Caco-2 (cell line): ENCODE measurements at regions not wholly inside any gene's neighbourhood (a gene's known extent, or its start where the extent isn't known, plus 50 kb on each side); places are given as distances from the start of the nearest gene placed in this dataset.

ENCODE experiments used
- BruUV-seq: library from RNA; stranded (reverse); fragments of 400-500 nt; replicated peaks from 2 replicates; lab custom pipeline; 2021; lab: Mats Ljungman, UMichigan
- CTCF ChIA-PET: fragments of 300-600 bp; sonication (Branson Sonifier 250); formaldehyde crosslinking; loops from one replicate; lab custom pipeline; 2022; ENCODE audit warnings: antibody characterized with exemption; lab: Charles Lee
- POLR2A ChIA-PET: fragments of 300-600 bp; sonication (Branson Sonifier 250); formaldehyde crosslinking; loops from one replicate; lab custom pipeline; 2022; ENCODE audit warnings: antibody characterized with exemption; lab: Charles Lee
- DNase-seq, 2 experiments: peaks; one replicate each; pipeline versions ENCODE4 v3.0.0 to v3.0.0-alpha.2; 2020 to 2022
- H3K27me3 ChIP-seq: replicated peaks from 2 replicates; pipeline ENCODE4 v1.6.0; 2011; ENCODE audit warnings: low read length; ENCODE audit not compliant: control insufficient read depth, insufficient read depth
- H3K36me3 ChIP-seq: 2 replicates; pipeline ENCODE4 v1.5.1; 2011; ENCODE audit warnings: low read length; ENCODE audit not compliant: control insufficient read depth, insufficient read depth
- H3K4me1 ChIP-seq: fragments of 250-450 bp; sonication (Bioruptor Pico); 2 replicates; pipeline ENCODE4 v1.5.1; 2020; ENCODE audit warnings: mild to moderate bottlenecking
- H3K4me3 ChIP-seq: 2 replicates; pipeline ENCODE4 v1.5.1; 2011; ENCODE audit warnings: low read depth, mild to moderate bottlenecking, control low read depth, low read length
- H3K9me3 ChIP-seq: fragments of 250-450 bp; sonication (Bioruptor Pico); 2 replicates; pipeline ENCODE4 v1.5.1; 2020; ENCODE audit warnings: mild to moderate bottlenecking, moderate library complexity
- H3K27ac Mint-ChIP-seq: one replicate; pipeline ENCODE4 v1.8.0; 2022; ENCODE audit warnings: mixed read lengths; ENCODE audit not compliant: unreplicated experiment
- H3K27me3 Mint-ChIP-seq: one replicate; pipeline ENCODE4 v1.8.0; 2022; ENCODE audit warnings: mixed read lengths; ENCODE audit not compliant: insufficient read depth, unreplicated experiment
- H3K36me3 Mint-ChIP-seq: one replicate; pipeline ENCODE4 v1.8.0; 2022; ENCODE audit warnings: mild to moderate bottlenecking, mixed read lengths; ENCODE audit not compliant: insufficient read depth, unreplicated experiment
- H3K4me1 Mint-ChIP-seq: one replicate; pipeline ENCODE4 v1.8.0; 2022; ENCODE audit warnings: low read depth, mixed read lengths; ENCODE audit not compliant: unreplicated experiment
- H3K4me3 Mint-ChIP-seq: one replicate; pipeline ENCODE4 v1.8.0; 2022; ENCODE audit warnings: mild to moderate bottlenecking, moderate library complexity, mixed read lengths; ENCODE audit not compliant: unreplicated experiment
- H3K9me3 Mint-ChIP-seq: one replicate; pipeline ENCODE4 v1.8.0; 2022; ENCODE audit warnings: mixed read lengths; ENCODE audit not compliant: unreplicated experiment
- CTCF ChIP-seq, 2 experiments: fragments of 200-600 bp in 1 of 2; IDR thresholded peaks; 1 replicate in 1 of 2; 2 replicates in 1 of 2; pipeline versions ENCODE4 v1.5.1 to v1.8.0; 2011 to 2022; ENCODE audit warnings: antibody characterized with exemption in 1 of 2, control low read depth in 1 of 2, inconsistent platforms in 1 of 2, low read depth in 1 of 2, low read length in 1 of 2, mild to moderate bottlenecking in 1 of 2, moderate library complexity in 1 of 2; ENCODE audit not compliant: insufficient read depth in 1 of 2, severe bottlenecking in 1 of 2, unreplicated experiment in 1 of 2
- intact Hi-C: fragments of 100-400 bp; cut with micrococcal nuclease; formaldehyde crosslinking; loops from one replicate; pipeline ENCODE4 v1.10.0; 2022; ENCODE audit not compliant: unreplicated experiment

GRCh38 chr19:31519908-31520307, 170.7 kb upstream of the TSHZ3 start:
- BruUV-seq: no TSS peak
- H3K4me3 Mint-ChIP-seq: no peak overlapping the region

DNA sequence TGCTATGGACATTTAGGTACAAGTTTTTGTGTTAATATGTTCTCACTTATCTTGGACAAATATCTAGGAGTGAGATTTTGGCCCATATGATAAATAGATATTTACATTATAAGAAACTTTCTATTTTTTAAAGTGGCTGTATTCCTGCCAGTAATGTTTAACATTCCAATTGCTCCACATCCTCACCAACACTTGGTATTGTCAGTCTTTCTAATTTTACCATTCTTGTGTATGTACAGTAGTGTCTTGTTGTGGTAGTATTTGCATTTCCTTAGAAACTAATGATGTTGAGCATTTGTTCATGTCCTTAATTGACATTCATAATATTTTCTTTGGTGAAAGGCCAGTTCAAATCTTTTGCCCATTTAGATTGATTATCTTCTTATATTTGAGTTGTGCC, 171.4 kb upstream of the TSHZ3 start:
- ChIA-PET POLR2A (no interaction called here), CTCF (no interaction called here)
- no peak for TF ChIP-seq CTCF (IDR thresholded peaks at IDR 0.05; ENCODE audit: insufficient read depth in 1 of 2, low read depth in 1 of 2, low read length in 1 of 2, severe bottlenecking in 1 of 2, unreplicated experiment in 1 of 2)
- Mint-ChIP-seq H3K36me3 (no peaks in the 10 kb centered on the region), H3K9me3 (peaks cover 12% of the 10 kb centered on the region), H3K4me1 (no peaks in the 10 kb centered on the region), H3K27me3 (no peaks in the 10 kb centered on the region), H3K27ac (no peak overlapping the region), H3K4me3 (no peak overlapping the region)
- BruUV-seq: no TSS peak
- intact Hi-C loops: no loop called here
- no peak for DNase-seq
- H3K4me3 ChIP-seq: no peak overlapping the region
- no peaks in the 10 kb centered on the region for H3K4me1 ChIP-seq
- H3K9me3 ChIP-seq: peaks cover 12% of the 10 kb centered on the region
- H3K27me3 ChIP-seq: no peaks in the 10 kb centered on the region
- no peaks in the 10 kb centered on the region for H3K36me3 ChIP-seq

More at GRCh38 chr19:31519908-31520307, 170.7 kb upstream of the TSHZ3 start:
- no peak overlapping the region for H3K4me3 ChIP-seq
- H3K9me3 ChIP-seq: peaks cover 5% of the 10 kb centered on the region; the same call in 1 of the 2 replicates
- H3K4me1 ChIP-seq: no peaks in the 10 kb centered on the region
- no peaks in the 10 kb centered on the region for H3K36me3 ChIP-seq
- Mint-ChIP-seq H3K27me3 (peaks cover 2% of the 10 kb centered on the region), H3K36me3 (no peaks in the 10 kb centered on the region), H3K27ac (no peak overlapping the region), H3K9me3 (peaks cover 8% of the 10 kb centered on the region), H3K4me1 (no peaks in the 10 kb centered on the region)
- H3K27me3 ChIP-seq: no peaks in the 10 kb centered on the region
- no peak for TF ChIP-seq CTCF (IDR thresholded peaks at IDR 0.05; ENCODE audit: insufficient read depth in 1 of 2, low read depth in 1 of 2, low read length in 1 of 2, severe bottlenecking in 1 of 2, unreplicated experiment in 1 of 2)
- CTCF ChIA-PET: no interaction called here
- DNase-seq: no peak
- POLR2A ChIA-PET: no interaction called here
- intact Hi-C loops: no loop called here

- no peak overlapping the region for H3K27ac Mint-ChIP-seq
- CTCF ChIA-PET: no interaction called here
- TF ChIP-seq CTCF (IDR thresholded peaks at IDR 0.05; ENCODE audit: insufficient read depth in 1 of 2, low read depth in 1 of 2, low read length in 1 of 2, severe bottlenecking in 1 of 2, unreplicated experiment in 1 of 2): no peak
- H3K27me3 ChIP-seq: no peaks in the 10 kb centered on the region
- H3K9me3 ChIP-seq: peaks cover 19% of the 10 kb centered on the region
- H3K4me1 ChIP-seq: no peaks in the 10 kb centered on the region
- no TSS peak for BruUV-seq
- intact Hi-C loops: no loop called here
- POLR2A ChIA-PET: no interaction called here
- peaks cover 20% of the 10 kb centered on the region for H3K9me3 Mint-ChIP-seq
- H3K4me3 ChIP-seq: no peak overlapping the region
- H3K36me3 Mint-ChIP-seq: no peaks in the 10 kb centered on the region
- H3K4me3 Mint-ChIP-seq: no peak overlapping the region
- H3K4me1 Mint-ChIP-seq: no peaks in the 10 kb centered on the region
- H3K36me3 ChIP-seq: no peaks in the 10 kb centered on the region
- peaks cover 3% of the 10 kb centered on the region for H3K27me3 Mint-ChIP-seq
- DNase-seq: no peak
These were observed 176.4 kb upstream of the TSHZ3 start for GRCh38 chr19:31525610-31526147.
